Keratinocyte (primary cell): ENCODE measurements at regions not wholly inside any gene's neighbourhood (a gene's known extent, or its start where the extent isn't known, plus 50 kb on each side); places are given as distances from the start of the nearest gene placed in this dataset.
A peak's percentile ranks its signal among the peaks of the same experiment; 100 is the strongest.

Experiments used
- DNase-seq: peaks from one replicate; pipeline ENCODE4 v3.0.0-alpha.2; 2011; ENCODE audit warnings: low read depth, missing footprints, low spot score
- FAIRE-seq: peaks from 2 replicates; lab custom pipeline; 2011; peaks lifted over from hg19 to GRCh38; lab: Jason Lieb, UNC
- H2AFZ ChIP-seq: 2 replicates; pipeline ENCODE4 v1.6.0; 2012; ENCODE audit warnings: low read length, control low read depth, inconsistent platforms; ENCODE audit not compliant: control insufficient read depth
- H3K27ac ChIP-seq: 2 replicates; pipeline ENCODE4 v1.5.1; 2011; ENCODE audit warnings: low read length; ENCODE audit not compliant: control insufficient read depth, insufficient read depth
- H3K27me3 ChIP-seq: 3 replicates; pipeline ENCODE4 v1.6.0; 2011; ENCODE audit warnings: low read length; ENCODE audit not compliant: control insufficient read depth, insufficient read depth; ENCODE audit errors: extremely low read depth
- H3K36me3 ChIP-seq, 2 experiments: 2 replicates in 1 of 2; 3 replicates in 1 of 2; pipeline ENCODE4 v1.5.1; 2011; ENCODE audit warnings: low read length in 2 of 2, mild to moderate bottlenecking in 1 of 2; ENCODE audit not compliant: control insufficient read depth in 2 of 2, insufficient read depth in 2 of 2; ENCODE audit errors: extremely low read depth in 1 of 2
- H3K4me1 ChIP-seq: 3 replicates; pipeline ENCODE4 v1.5.1; 2011; ENCODE audit warnings: low read length; ENCODE audit not compliant: control insufficient read depth, insufficient read depth; ENCODE audit errors: extremely low read depth
- H3K4me2 ChIP-seq: 3 replicates; pipeline ENCODE4 v1.6.0; 2011; ENCODE audit warnings: low read depth, low read length; ENCODE audit not compliant: control insufficient read depth, insufficient read depth; ENCODE audit errors: extremely low read depth
- H3K4me3 ChIP-seq, 3 experiments: fragments of 200-600 bp in 1 of 3; sonication (generic) in 1 of 3; 2 replicates in 2 of 3; 3 replicates in 1 of 3; pipeline ENCODE4 v1.5.1; 2011 to 2016; ENCODE audit warnings: low read length in 3 of 3, mild to moderate bottlenecking in 3 of 3, control low read depth in 2 of 3, inconsistent platforms in 1 of 3, low read depth in 1 of 3, mixed read lengths in 1 of 3, mixed run types in 1 of 3, moderate library complexity in 1 of 3; ENCODE audit not compliant: control insufficient read depth in 2 of 3, insufficient read depth in 2 of 3; ENCODE audit errors: extremely low read depth in 1 of 3
- H3K79me2 ChIP-seq: 2 replicates; pipeline ENCODE4 v1.6.0; 2012; ENCODE audit warnings: low read length; ENCODE audit not compliant: control insufficient read depth, insufficient read depth
- H3K9ac ChIP-seq: 3 replicates; pipeline ENCODE4 v1.6.0; 2011; ENCODE audit warnings: low read length; ENCODE audit not compliant: control insufficient read depth, insufficient read depth; ENCODE audit errors: extremely low read depth
- H3K9me1 ChIP-seq: 3 replicates; pipeline ENCODE4 v1.6.0; 2011; ENCODE audit warnings: low read length; ENCODE audit not compliant: control insufficient read depth, insufficient read depth; ENCODE audit errors: extremely low read depth
- H3K9me3 ChIP-seq: 2 replicates; pipeline ENCODE4 v1.5.1; 2012; ENCODE audit warnings: low read depth, low read length; ENCODE audit not compliant: control insufficient read depth
- H4K20me1 ChIP-seq: 3 replicates; pipeline ENCODE4 v1.6.0; 2011; ENCODE audit warnings: low read length; ENCODE audit not compliant: control insufficient read depth, insufficient read depth; ENCODE audit errors: extremely low read depth
- CTCF ChIP-seq, 3 experiments: IDR thresholded peaks in 1 of 3; conservative IDR thresholded peaks in 1 of 3; optimal IDR thresholded peaks in 1 of 3; 2 replicates in 2 of 3; 3 replicates in 1 of 3; pipeline versions ENCODE3 to v1.5.1; 2011; ENCODE audit warnings: low read length in 3 of 3, mild to moderate bottlenecking in 3 of 3, moderate library complexity in 2 of 3, control low read depth in 1 of 3, inconsistent platforms in 1 of 3; ENCODE audit not compliant: insufficient read depth in 2 of 3; ENCODE audit errors: extremely low read depth in 1 of 3
- EZH2 ChIP-seq: IDR thresholded peaks from one replicate; pipeline ENCODE4 v1.6.1; 2012; ENCODE audit warnings: inconsistent platforms, mild to moderate bottlenecking, low read length, moderate library complexity
- dilution Hi-C: fragments of 300-500 bp; cut with MboI; formaldehyde crosslinking; loops from one replicate; pipeline ENCODE4 v1.7.0; 2020; ENCODE audit warnings: low sequenced_read_pairs; ENCODE audit not compliant: extremely low pct_ligation_motif_present

- TF ChIP-seq EZH2, result no peak
- TF ChIP-seq CTCF (optimal IDR thresholded peaks at IDR 0.05 in 1 of 3, IDR thresholded peaks at IDR 0.05 in 1 of 3, conservative IDR thresholded peaks at IDR 0.05 in 1 of 3; ENCODE audit: extremely low read depth in 1 of 3, insufficient read depth in 2 of 3, low read length in 3 of 3), result peak; percentile 73 to 89 (median 86)
- Histone ChIP-seq H3K27me3 (no peaks in the 10 kb centered on the region), H3K27ac (no peak overlapping the region), H4K20me1 (no peaks in the 10 kb centered on the region), H3K79me2 (no peaks in the 10 kb centered on the region), H3K4me2 (no peak overlapping the region), H3K4me3 (no peak overlapping the region), H3K9ac (no peak overlapping the region), H3K36me3 (no peaks in the 10 kb centered on the region), H3K9me1 (no peaks in the 10 kb centered on the region), H2AFZ (no peak overlapping the region), H3K9me3 (no peaks in the 10 kb centered on the region), H3K4me1 (peaks cover 11% of the 10 kb centered on the region)
- dilution Hi-C loops, result no loop called here
- FAIRE-seq (peak; percentile 90), DNase-seq (no peak)
These were observed 50.3 kb upstream of the GREB1L start for GRCh38 chr18:21191596-21192307.
